GM12892 (cell line): ENCODE measurements at regions not wholly inside any gene's neighbourhood (a gene's known extent, or its start where the extent isn't known, plus 50 kb on each side); places are given as distances from the start of the nearest gene placed in this dataset.

Experiments
- POLR2AphosphoS5 ChIP-seq: IDR thresholded peaks from 2 replicates; pipeline ENCODE4 v1.6.1; 2011; ENCODE audit warnings: low read depth, low read length, control low read depth
- TAF1 ChIP-seq: IDR thresholded peaks from 2 replicates; pipeline ENCODE4 v1.6.1; 2011; ENCODE audit warnings: low read depth, mild to moderate bottlenecking, control low read depth, low read length, borderline replicate concordance

DNA sequence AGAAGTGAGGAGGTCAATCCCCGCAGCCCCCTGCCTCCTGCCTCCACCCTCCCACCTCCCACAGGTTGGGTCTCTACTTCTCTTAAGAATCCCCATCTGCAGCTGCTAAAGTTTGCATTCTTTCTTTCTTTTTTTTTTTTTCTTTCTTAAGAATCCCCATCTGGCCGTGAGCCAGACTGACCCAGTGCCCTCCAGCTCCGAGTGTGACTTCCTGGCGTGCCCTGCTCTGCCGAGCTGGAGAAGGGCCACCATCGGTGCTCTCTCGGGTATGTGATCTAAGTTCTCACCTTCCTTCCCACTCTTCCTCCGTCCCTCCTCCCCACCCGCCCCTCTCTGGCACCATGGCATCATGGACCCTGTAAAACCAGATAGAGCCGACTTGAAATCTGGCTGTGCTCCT is 66.7 kb upstream of the LMO1 start:
- TF ChIP-seq TAF1 (no peak), POLR2AphosphoS5 (no peak)
